H1 (cell line): ENCODE measurements at regions not wholly inside any gene's neighbourhood (a gene's known extent, or its start where the extent isn't known, plus 50 kb on each side); places are given as distances from the start of the nearest gene placed in this dataset.
"Not testable (repeated sequence)": the region's sequence is repeated elsewhere in the genome, so short reads cannot be mapped to it uniquely, and the experiment has no call there.

Experiments used
- CTCF ChIA-PET: fragments of 300-600 bp; sonication (Branson Sonifier 250); formaldehyde crosslinking; loops from one replicate; lab custom pipeline; 2021; ENCODE audit not compliant: partially characterized antibody; lab: Charles Lee
- POLR2A ChIA-PET: fragments of 300-600 bp; sonication (Branson Sonifier 250); formaldehyde crosslinking; loops from one replicate; lab custom pipeline; 2021; ENCODE audit warnings: inconsistent platforms; ENCODE audit not compliant: partially characterized antibody; lab: Charles Lee
- DNase-seq, 2 experiments: peaks; one replicate each; pipeline versions ENCODE4 v3.0.0 to v3.0.0-alpha.2; 2010 to 2022; ENCODE audit warnings: low spot score in 2 of 2, low read depth in 1 of 2, mixed read lengths in 1 of 2
- FAIRE-seq: peaks from 2 replicates; lab custom pipeline; 2011; peaks lifted over from hg19 to GRCh38; lab: Jason Lieb, UNC
- H2AFZ ChIP-seq: 2 replicates; pipeline ENCODE4 v1.8.1; 2012; ENCODE audit warnings: low read length, inconsistent platforms
- H2AK5ac ChIP-seq: 2 replicates; pipeline ENCODE4 v1.6.1; 2013; ENCODE audit warnings: low read depth, low read length
- H2BK120ac ChIP-seq: replicated peaks from 2 replicates; pipeline ENCODE3; 2013; ENCODE audit warnings: low read depth, low read length, inconsistent platforms
- H2BK12ac ChIP-seq: 2 replicates; pipeline ENCODE4 v1.6.1; 2013; ENCODE audit warnings: low read depth, low read length
- H2BK15ac ChIP-seq: 2 replicates; pipeline ENCODE4 v1.6.1; 2013; ENCODE audit warnings: low read length
- H2BK20ac ChIP-seq: 2 replicates; pipeline ENCODE4 v1.6.1; 2013; ENCODE audit warnings: low read length
- H2BK5ac ChIP-seq: 2 replicates; pipeline ENCODE4 v1.6.1; 2013; ENCODE audit warnings: low read depth, low read length
- H3K14ac ChIP-seq: 2 replicates; pipeline ENCODE4 v1.6.1; 2013; ENCODE audit warnings: inconsistent platforms; ENCODE audit not compliant: insufficient read length
- H3K18ac ChIP-seq: 2 replicates; pipeline ENCODE4 v1.6.1; 2013; ENCODE audit warnings: low read length; ENCODE audit errors: extremely low read depth
- H3K23ac ChIP-seq: 2 replicates; pipeline ENCODE4 v1.6.1; 2013; ENCODE audit warnings: inconsistent platforms; ENCODE audit not compliant: insufficient read length
- H3K23me2 ChIP-seq: 2 replicates; pipeline ENCODE4 v1.6.1; 2013; ENCODE audit warnings: low read depth, low read length
- H3K27ac ChIP-seq: 2 replicates; pipeline ENCODE4 v1.6.1; 2011; ENCODE audit warnings: low read depth, low read length, inconsistent platforms
- H3K27me3 ChIP-seq, 4 experiments: replicated peaks in 1 of 4; 1 replicate in 1 of 4; 2 replicates in 3 of 4; pipeline versions ENCODE4 v1.6.1 to v1.8.1; 2011 to 2013; ENCODE audit warnings: low read length in 3 of 4, mild to moderate bottlenecking in 3 of 4, inconsistent platforms in 2 of 4, mixed read lengths in 2 of 4, moderate library complexity in 1 of 4; ENCODE audit not compliant: control insufficient read depth in 3 of 4, insufficient read depth in 3 of 4; ENCODE audit errors: extremely low read depth in 1 of 4
- H3K36me3 ChIP-seq, 4 experiments: 2 replicates each; pipeline versions ENCODE4 v1.6.1 to v1.8.1; 2011 to 2013; ENCODE audit warnings: mild to moderate bottlenecking in 4 of 4, low read length in 3 of 4, moderate library complexity in 2 of 4, control low read depth in 1 of 4, inconsistent platforms in 1 of 4; ENCODE audit not compliant: insufficient read depth in 4 of 4, control insufficient read depth in 2 of 4
- H3K4ac ChIP-seq: replicated peaks from 2 replicates; pipeline ENCODE3; 2013; ENCODE audit warnings: low read length, low read depth, mixed read lengths, inconsistent platforms; ENCODE audit not compliant: insufficient read length
- H3K4me1 ChIP-seq, 4 experiments: replicated peaks in 1 of 4; 1 replicate in 1 of 4; 2 replicates in 3 of 4; pipeline versions ENCODE4 v1.6.1 to v1.8.1; 2011 to 2013; ENCODE audit warnings: low read length in 3 of 4, inconsistent platforms in 2 of 4, mixed read lengths in 1 of 4; ENCODE audit not compliant: insufficient read depth in 4 of 4, control insufficient read depth in 3 of 4
- H3K4me2 ChIP-seq, 2 experiments: 2 replicates each; pipeline versions ENCODE4 v1.6.1 to v1.8.1; 2011 to 2013; ENCODE audit warnings: low read depth in 2 of 2, low read length in 2 of 2, control low read depth in 1 of 2, inconsistent platforms in 1 of 2, mild to moderate bottlenecking in 1 of 2; ENCODE audit not compliant: insufficient read depth in 1 of 2
- H3K4me3 ChIP-seq, 4 experiments: fragments of 200-600, 300-600 bp in 1 of 4; sonication (generic), shearing (Covaris generic), sonication (Bioruptor Twin) in 1 of 4; 2 replicates each; pipeline versions ENCODE4 v1.5.1 to v1.8.1; 2011 to 2016; ENCODE audit warnings: low read length in 4 of 4, low read depth in 3 of 4, control low read depth in 2 of 4, inconsistent platforms in 2 of 4, mild to moderate bottlenecking in 2 of 4, mixed read lengths in 1 of 4, moderate library complexity in 1 of 4; ENCODE audit not compliant: insufficient read depth in 2 of 4; ENCODE audit errors: extremely low read depth in 1 of 4
- H3K56ac ChIP-seq: replicated peaks from 2 replicates; pipeline ENCODE3; 2013; ENCODE audit warnings: low read depth, mild to moderate bottlenecking, mixed read lengths, low read length, inconsistent platforms; ENCODE audit not compliant: insufficient read length
- H3K79me1 ChIP-seq: 2 replicates; pipeline ENCODE4 v1.6.1; 2013; ENCODE audit warnings: low read depth, low read length, control low read depth
- H3K79me2 ChIP-seq, 2 experiments: 2 replicates each; pipeline versions ENCODE4 v1.6.1 to v1.8.1; 2012 to 2013; ENCODE audit warnings: low read length in 2 of 2, mild to moderate bottlenecking in 2 of 2, inconsistent platforms in 1 of 2; ENCODE audit not compliant: insufficient read depth in 2 of 2, control insufficient read depth in 1 of 2
- H3K9ac ChIP-seq, 4 experiments: replicated peaks in 1 of 4; 1 replicate in 1 of 4; 2 replicates in 3 of 4; pipeline versions ENCODE4 v1.6.1 to v1.8.1; 2011 to 2013; ENCODE audit warnings: low read depth in 3 of 4, low read length in 3 of 4, control low read depth in 2 of 4, mild to moderate bottlenecking in 2 of 4, moderate library complexity in 2 of 4, inconsistent platforms in 1 of 4; ENCODE audit errors: extremely low read depth in 1 of 4
- H3K9me3 ChIP-seq, 2 experiments: 2 replicates each; pipeline versions ENCODE4 v1.6.1 to v1.8.1; 2012 to 2013; ENCODE audit warnings: mild to moderate bottlenecking in 2 of 2, moderate library complexity in 2 of 2, control low read depth in 1 of 2, inconsistent platforms in 1 of 2, low read depth in 1 of 2, low read length in 1 of 2, mixed read lengths in 1 of 2; ENCODE audit not compliant: insufficient read depth in 2 of 2
- H4K20me1 ChIP-seq, 2 experiments: replicated peaks in 1 of 2; 2 replicates each; pipeline versions ENCODE3 to v1.8.1; 2011 to 2013; ENCODE audit warnings: inconsistent platforms in 2 of 2, low read length in 2 of 2, mild to moderate bottlenecking in 1 of 2; ENCODE audit not compliant: insufficient read depth in 2 of 2, control insufficient read depth in 1 of 2
- H4K5ac ChIP-seq: 2 replicates; pipeline ENCODE4 v1.6.1; 2013; ENCODE audit warnings: low read length, low read depth, mixed read lengths, inconsistent platforms; ENCODE audit not compliant: insufficient read length
- H4K8ac ChIP-seq: 2 replicates; pipeline ENCODE4 v1.8.0; 2013; ENCODE audit warnings: mild to moderate bottlenecking, moderate library complexity, low read length, inconsistent platforms; ENCODE audit not compliant: insufficient read depth; ENCODE audit errors: extremely low read depth
- H4K91ac ChIP-seq: replicated peaks from 2 replicates; pipeline ENCODE3; 2013; ENCODE audit warnings: low read length, mixed read lengths, inconsistent platforms; ENCODE audit not compliant: insufficient read length
- WGBS, 2 experiments: shearing (Covaris generic) in 1 of 2; methylation state at CpG; one replicate each; pipeline versions ENCODE4 v1.1.6 to v1.1.7; 2013 to 2015; ENCODE audit warnings: low lambda C conversion rate in 2 of 2, mixed read lengths in 2 of 2, inconsistent platforms in 1 of 2, low coverage in 1 of 2, missing lambda C conversion rate in 1 of 2; ENCODE audit not compliant: insufficient replicate concordance in 2 of 2, insufficient coverage in 1 of 2, insufficient read length in 1 of 2; ENCODE audit errors: extremely low coverage in 1 of 2, missing lambda C conversion rate in 1 of 2; 5-methylcytosine and 5-hydroxymethylcytosine counted together

DNA sequence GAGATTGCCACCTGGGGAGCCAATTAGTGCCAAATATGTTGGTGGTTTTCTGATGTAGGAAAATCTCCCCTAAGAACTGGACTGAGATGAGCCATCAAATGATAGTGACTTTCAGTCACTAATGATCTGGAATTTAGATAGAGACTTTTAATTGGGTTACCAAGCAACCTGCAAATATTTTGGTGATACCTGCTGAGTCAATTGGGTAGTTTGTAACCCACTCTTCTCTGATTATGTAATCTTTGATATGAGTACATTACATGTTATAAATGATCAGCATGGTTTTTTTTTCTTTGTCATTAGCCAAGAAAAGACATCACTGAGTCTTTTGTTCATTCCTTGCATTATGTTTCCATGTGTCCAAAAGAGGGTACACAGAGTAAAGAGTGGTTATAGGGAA, 177.5 kb downstream of the SPDYE17 start:
- H3K4me1 ChIP-seq, H3K79me2 ChIP-seq, H3K36me3 ChIP-seq, CTCF ChIA-PET, H2BK5ac ChIP-seq, H3K23ac ChIP-seq, H3K4me2 ChIP-seq, H3K27ac ChIP-seq, H3K4me3 ChIP-seq, H4K5ac ChIP-seq, H3K23me2 ChIP-seq, H4K8ac ChIP-seq, H3K27me3 ChIP-seq, H2BK20ac ChIP-seq, H3K56ac ChIP-seq, FAIRE-seq, H4K91ac ChIP-seq, H2AFZ ChIP-seq, H3K18ac ChIP-seq, H2BK12ac ChIP-seq, H3K9me3 ChIP-seq, H3K9ac ChIP-seq, H2BK15ac ChIP-seq, POLR2A ChIA-PET, H4K20me1 ChIP-seq, H3K14ac ChIP-seq, DNase-seq, H2BK120ac ChIP-seq, H3K79me1 ChIP-seq, H3K4ac ChIP-seq, H2AK5ac ChIP-seq: not testable (repeated sequence)

DNA sequence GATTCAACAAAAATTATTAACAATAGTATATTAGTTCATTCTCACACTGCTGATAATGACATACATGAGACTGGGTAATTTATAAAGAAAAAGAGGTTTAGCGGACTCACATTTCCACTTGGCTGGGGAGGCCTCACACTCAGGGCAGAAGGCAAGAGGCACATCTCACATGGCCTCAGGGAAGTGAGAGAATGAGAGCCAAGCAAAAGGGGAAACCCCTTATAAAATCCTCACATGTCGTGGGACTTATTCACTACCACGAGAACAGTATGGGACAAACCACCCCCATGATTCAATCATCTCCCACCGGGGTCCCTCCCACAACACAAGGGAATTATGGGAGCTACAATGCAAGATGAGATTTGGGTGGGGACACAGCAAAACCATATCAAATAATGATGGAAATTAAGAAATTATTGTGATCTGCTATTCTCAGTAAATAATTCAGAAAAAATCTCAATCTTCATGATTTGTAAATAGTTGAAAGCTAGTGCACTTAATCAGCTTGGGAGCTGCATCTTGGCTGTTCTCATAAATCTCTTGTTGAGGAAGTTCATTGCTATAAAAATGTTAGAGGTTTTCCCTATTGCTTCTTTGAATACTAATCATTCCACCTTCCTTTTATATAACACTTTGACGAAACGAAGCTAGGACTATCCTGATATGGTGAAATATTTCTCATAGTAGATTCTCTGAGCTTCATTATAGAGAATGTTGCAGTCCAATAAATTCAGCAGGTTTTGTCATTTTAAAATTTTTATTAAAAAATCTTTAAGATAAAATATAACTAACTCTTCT, 179.2 kb downstream of the SPDYE17 start:
- FAIRE-seq, H4K91ac ChIP-seq: not testable (repeated sequence)

More for the DNA sequence above, 179.2 kb downstream of the SPDYE17 start:
- H3K4me3 ChIP-seq, H4K20me1 ChIP-seq, H2AK5ac ChIP-seq, CTCF ChIA-PET, DNase-seq, H2BK5ac ChIP-seq, H2BK120ac ChIP-seq, H2AFZ ChIP-seq, H3K56ac ChIP-seq, H3K4me2 ChIP-seq, H3K4ac ChIP-seq, H2BK12ac ChIP-seq, H3K27ac ChIP-seq, H3K23me2 ChIP-seq, H3K27me3 ChIP-seq, H3K23ac ChIP-seq, H2BK15ac ChIP-seq, H3K79me1 ChIP-seq, H2BK20ac ChIP-seq, H3K14ac ChIP-seq, H3K18ac ChIP-seq, H4K8ac ChIP-seq, H3K36me3 ChIP-seq, POLR2A ChIA-PET, H3K9me3 ChIP-seq, H3K4me1 ChIP-seq, H4K5ac ChIP-seq, H3K79me2 ChIP-seq, H3K9ac ChIP-seq: not testable (repeated sequence)
- WGBS, 2 experiments = 83% methylated on average over 6 of the region's 6 CpGs; no CpG with 5 or more reads in 1 of the 2 experiments
